Keratinocyte (primary cell): ENCODE measurements at regions not wholly inside any gene's neighbourhood (a gene's known extent, or its start where the extent isn't known, plus 50 kb on each side); places are given as distances from the start of the nearest gene placed in this dataset.

ENCODE experiments used
- DNase-seq: peaks from one replicate; pipeline ENCODE4 v3.0.0-alpha.2; 2011; ENCODE audit warnings: low read depth, missing footprints, low spot score
- FAIRE-seq: peaks from 2 replicates; lab custom pipeline; 2011; peaks lifted over from hg19 to GRCh38; lab: Jason Lieb, UNC
- H2AFZ ChIP-seq: 2 replicates; pipeline ENCODE4 v1.6.0; 2012; ENCODE audit warnings: low read length, control low read depth, inconsistent platforms; ENCODE audit not compliant: control insufficient read depth
- H3K27ac ChIP-seq: 2 replicates; pipeline ENCODE4 v1.5.1; 2011; ENCODE audit warnings: low read length; ENCODE audit not compliant: control insufficient read depth, insufficient read depth
- H3K27me3 ChIP-seq: 3 replicates; pipeline ENCODE4 v1.6.0; 2011; ENCODE audit warnings: low read length; ENCODE audit not compliant: control insufficient read depth, insufficient read depth; ENCODE audit errors: extremely low read depth
- H3K36me3 ChIP-seq, 2 experiments: 2 replicates in 1 of 2; 3 replicates in 1 of 2; pipeline ENCODE4 v1.5.1; 2011; ENCODE audit warnings: low read length in 2 of 2, mild to moderate bottlenecking in 1 of 2; ENCODE audit not compliant: control insufficient read depth in 2 of 2, insufficient read depth in 2 of 2; ENCODE audit errors: extremely low read depth in 1 of 2
- H3K4me1 ChIP-seq: 3 replicates; pipeline ENCODE4 v1.5.1; 2011; ENCODE audit warnings: low read length; ENCODE audit not compliant: control insufficient read depth, insufficient read depth; ENCODE audit errors: extremely low read depth
- H3K4me2 ChIP-seq: 3 replicates; pipeline ENCODE4 v1.6.0; 2011; ENCODE audit warnings: low read depth, low read length; ENCODE audit not compliant: control insufficient read depth, insufficient read depth; ENCODE audit errors: extremely low read depth
- H3K4me3 ChIP-seq, 3 experiments: fragments of 200-600 bp in 1 of 3; sonication (generic) in 1 of 3; 2 replicates in 2 of 3; 3 replicates in 1 of 3; pipeline ENCODE4 v1.5.1; 2011 to 2016; ENCODE audit warnings: low read length in 3 of 3, mild to moderate bottlenecking in 3 of 3, control low read depth in 2 of 3, inconsistent platforms in 1 of 3, low read depth in 1 of 3, mixed read lengths in 1 of 3, mixed run types in 1 of 3, moderate library complexity in 1 of 3; ENCODE audit not compliant: control insufficient read depth in 2 of 3, insufficient read depth in 2 of 3; ENCODE audit errors: extremely low read depth in 1 of 3
- H3K79me2 ChIP-seq: 2 replicates; pipeline ENCODE4 v1.6.0; 2012; ENCODE audit warnings: low read length; ENCODE audit not compliant: control insufficient read depth, insufficient read depth
- H3K9ac ChIP-seq: 3 replicates; pipeline ENCODE4 v1.6.0; 2011; ENCODE audit warnings: low read length; ENCODE audit not compliant: control insufficient read depth, insufficient read depth; ENCODE audit errors: extremely low read depth
- H3K9me1 ChIP-seq: 3 replicates; pipeline ENCODE4 v1.6.0; 2011; ENCODE audit warnings: low read length; ENCODE audit not compliant: control insufficient read depth, insufficient read depth; ENCODE audit errors: extremely low read depth
- H3K9me3 ChIP-seq: 2 replicates; pipeline ENCODE4 v1.5.1; 2012; ENCODE audit warnings: low read depth, low read length; ENCODE audit not compliant: control insufficient read depth
- H4K20me1 ChIP-seq: 3 replicates; pipeline ENCODE4 v1.6.0; 2011; ENCODE audit warnings: low read length; ENCODE audit not compliant: control insufficient read depth, insufficient read depth; ENCODE audit errors: extremely low read depth
- CTCF ChIP-seq, 3 experiments: IDR thresholded peaks in 1 of 3; conservative IDR thresholded peaks in 1 of 3; optimal IDR thresholded peaks in 1 of 3; 2 replicates in 2 of 3; 3 replicates in 1 of 3; pipeline versions ENCODE3 to v1.5.1; 2011; ENCODE audit warnings: low read length in 3 of 3, mild to moderate bottlenecking in 3 of 3, moderate library complexity in 2 of 3, control low read depth in 1 of 3, inconsistent platforms in 1 of 3; ENCODE audit not compliant: insufficient read depth in 2 of 3; ENCODE audit errors: extremely low read depth in 1 of 3
- EZH2 ChIP-seq: IDR thresholded peaks from one replicate; pipeline ENCODE4 v1.6.1; 2012; ENCODE audit warnings: inconsistent platforms, mild to moderate bottlenecking, low read length, moderate library complexity
- dilution Hi-C: fragments of 300-500 bp; cut with MboI; formaldehyde crosslinking; loops from one replicate; pipeline ENCODE4 v1.7.0; 2020; ENCODE audit warnings: low sequenced_read_pairs; ENCODE audit not compliant: extremely low pct_ligation_motif_present

GRCh38 chr13:28585561-28585960, 73.4 kb upstream of the POMP start:
- FAIRE-seq (no peak), DNase-seq (no peak)
- no peaks in the 10 kb centered on the region for H3K79me2 ChIP-seq
- H3K36me3 ChIP-seq = no peaks in the 10 kb centered on the region
- no peaks in the 10 kb centered on the region for H3K4me1 ChIP-seq
- no peak overlapping the region for H3K4me3 ChIP-seq
- H3K9me3 ChIP-seq = no peaks in the 10 kb centered on the region
- no peaks in the 10 kb centered on the region for H4K20me1 ChIP-seq
- H3K4me2 ChIP-seq = no peak overlapping the region
- H2AFZ ChIP-seq = no peak overlapping the region
- dilution Hi-C loops = no loop called here
- no peaks in the 10 kb centered on the region for H3K9me1 ChIP-seq
- no peak for TF ChIP-seq CTCF (optimal IDR thresholded peaks at IDR 0.05 in 1 of 3, IDR thresholded peaks at IDR 0.05 in 1 of 3, conservative IDR thresholded peaks at IDR 0.05 in 1 of 3; ENCODE audit: extremely low read depth in 1 of 3, insufficient read depth in 2 of 3, low read length in 3 of 3)
- TF ChIP-seq EZH2 = no peak
- H3K9ac ChIP-seq = no peak overlapping the region
- no peaks in the 10 kb centered on the region for H3K27me3 ChIP-seq
- no peak overlapping the region for H3K27ac ChIP-seq

- no peak overlapping the region for H2AFZ ChIP-seq
- no peaks in the 10 kb centered on the region for H3K9me1 ChIP-seq
- no peaks in the 10 kb centered on the region for H3K36me3 ChIP-seq
- no peak overlapping the region for H3K27ac ChIP-seq
- H3K79me2 ChIP-seq = no peaks in the 10 kb centered on the region
- H3K27me3 ChIP-seq = no peaks in the 10 kb centered on the region
- H3K9me3 ChIP-seq = no peaks in the 10 kb centered on the region
- dilution Hi-C loops = no loop called here
- H3K9ac ChIP-seq = no peak overlapping the region
- H3K4me1 ChIP-seq = no peaks in the 10 kb centered on the region
- no peak overlapping the region for H3K4me3 ChIP-seq
- no peak for FAIRE-seq
- no peak for DNase-seq
- H4K20me1 ChIP-seq = no peaks in the 10 kb centered on the region
- H3K4me2 ChIP-seq = no peak overlapping the region
- no peak for TF ChIP-seq CTCF (optimal IDR thresholded peaks at IDR 0.05 in 1 of 3, IDR thresholded peaks at IDR 0.05 in 1 of 3, conservative IDR thresholded peaks at IDR 0.05 in 1 of 3; ENCODE audit: extremely low read depth in 1 of 3, insufficient read depth in 2 of 3, low read length in 3 of 3)
- TF ChIP-seq EZH2 = no peak
Observed at GRCh38 chr13:28584873-28585381, 74.0 kb upstream of the POMP start.
